ENCODE measurements at regions not wholly inside any gene's neighbourhood (a gene's known extent, or its start where the extent isn't known, plus 50 kb on each side); places are given as distances from the start of the nearest gene placed in this dataset.

DNA sequence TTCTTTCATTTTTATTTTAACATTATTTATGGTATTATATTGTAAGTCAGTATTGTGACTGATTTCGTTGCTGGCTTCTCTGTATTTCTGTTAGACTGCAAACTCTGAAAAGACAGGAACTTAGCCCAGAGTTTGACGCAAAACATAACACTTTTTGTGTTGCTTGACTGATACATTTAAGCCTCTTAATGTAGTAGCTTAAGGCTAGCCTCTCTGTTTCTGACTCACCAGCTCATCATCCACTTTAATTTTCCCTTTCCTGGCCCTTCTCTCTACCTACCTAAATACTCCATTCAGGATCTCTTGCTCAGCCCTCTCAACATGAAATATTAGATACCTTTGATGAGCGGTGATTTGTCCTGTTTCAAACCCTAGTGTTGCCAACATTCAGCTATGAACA is 420.6 kb downstream of the LRFN5 start:
- TF ChIP-seq, protein P1, sequence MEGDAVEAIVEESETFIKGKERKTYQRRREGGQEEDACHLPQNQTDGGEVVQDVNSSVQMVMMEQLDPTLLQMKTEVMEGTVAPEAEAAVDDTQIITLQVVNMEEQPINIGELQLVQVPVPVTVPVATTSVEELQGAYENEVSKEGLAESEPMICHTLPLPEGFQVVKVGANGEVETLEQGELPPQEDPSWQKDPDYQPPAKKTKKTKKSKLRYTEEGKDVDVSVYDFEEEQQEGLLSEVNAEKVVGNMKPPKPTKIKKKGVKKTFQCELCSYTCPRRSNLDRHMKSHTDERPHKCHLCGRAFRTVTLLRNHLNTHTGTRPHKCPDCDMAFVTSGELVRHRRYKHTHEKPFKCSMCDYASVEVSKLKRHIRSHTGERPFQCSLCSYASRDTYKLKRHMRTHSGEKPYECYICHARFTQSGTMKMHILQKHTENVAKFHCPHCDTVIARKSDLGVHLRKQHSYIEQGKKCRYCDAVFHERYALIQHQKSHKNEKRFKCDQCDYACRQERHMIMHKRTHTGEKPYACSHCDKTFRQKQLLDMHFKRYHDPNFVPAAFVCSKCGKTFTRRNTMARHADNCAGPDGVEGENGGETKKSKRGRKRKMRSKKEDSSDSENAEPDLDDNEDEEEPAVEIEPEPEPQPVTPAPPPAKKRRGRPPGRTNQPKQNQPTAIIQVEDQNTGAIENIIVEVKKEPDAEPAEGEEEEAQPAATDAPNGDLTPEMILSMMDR (IDR thresholded peaks at IDR 0.05 in 4 of 5, conservative IDR thresholded peaks at IDR 0.05 in 1 of 5), result no peak
- no peak for TF ChIP-seq POLR2A (IDR thresholded peaks at IDR 0.05)

Measured in gastrocnemius medialis (tissue), 4 donors.